A673 (cell line): ENCODE measurements at regions not wholly inside any gene's neighbourhood (a gene's known extent, or its start where the extent isn't known, plus 50 kb on each side); places are given as distances from the start of the nearest gene placed in this dataset.

ENCODE experiments used
- BruUV-seq: library from RNA; stranded (reverse); fragments of 400-500 nt; replicated peaks from 2 replicates; lab custom pipeline; 2021; lab: Mats Ljungman, UMichigan
- CTCF ChIA-PET: fragments of 300-600 bp; sonication (Branson Sonifier 250); formaldehyde crosslinking; loops from one replicate; lab custom pipeline; 2022; ENCODE audit warnings: antibody characterized with exemption; lab: Charles Lee
- POLR2A ChIA-PET: fragments of 300-600 bp; sonication (Branson Sonifier 250); formaldehyde crosslinking; loops from one replicate; lab custom pipeline; 2022; ENCODE audit warnings: antibody characterized with exemption; ENCODE audit not compliant: low non-redundant PET; lab: Charles Lee
- DNase-seq: peaks from one replicate; pipeline ENCODE4 v3.0.0-alpha.2; 2015; ENCODE audit warnings: low spot score
- H3K27ac ChIP-seq: fragments of 200-600 bp; sonication (generic); 2 replicates; pipeline ENCODE4 v1.5.1; 2016; ENCODE audit warnings: mixed run types, low read depth, mild to moderate bottlenecking, mixed read lengths, antibody characterized with exemption, low read length; ENCODE audit not compliant: poor library complexity, severe bottlenecking
- H3K27me3 ChIP-seq: fragments of 200-600 bp; sonication (generic); replicated peaks from 2 replicates; pipeline ENCODE4 v1.6.1; 2017; ENCODE audit warnings: mixed run types, low read depth, mild to moderate bottlenecking, mixed read lengths, antibody characterized with exemption, low read length; ENCODE audit not compliant: insufficient read depth, poor library complexity
- H3K36me3 ChIP-seq: fragments of 200-600 bp; sonication (generic); 2 replicates; pipeline ENCODE4 v1.6.1; 2016; ENCODE audit warnings: mixed run types, mild to moderate bottlenecking, mixed read lengths, antibody characterized with exemption, low read length; ENCODE audit not compliant: insufficient read depth, poor library complexity, severe bottlenecking
- H3K4me1 ChIP-seq: fragments of 200-600 bp; sonication (generic); 2 replicates; pipeline ENCODE4 v1.6.1; 2017; ENCODE audit warnings: mixed run types, mild to moderate bottlenecking, mixed read lengths, antibody characterized with exemption, low read length; ENCODE audit not compliant: insufficient read depth, poor library complexity, severe bottlenecking
- H3K4me3 ChIP-seq: fragments of 200-600 bp; sonication (generic); 2 replicates; pipeline ENCODE4 v1.5.1; 2016; ENCODE audit warnings: low read depth, mixed run types, mild to moderate bottlenecking, mixed read lengths, low read length; ENCODE audit not compliant: poor library complexity, severe bottlenecking
- H3K9me3 ChIP-seq: fragments of 200-600 bp; sonication (generic); 2 replicates; pipeline ENCODE4 v1.6.1; 2016; ENCODE audit warnings: mixed run types, low read depth, mild to moderate bottlenecking, mixed read lengths, antibody characterized with exemption, low read length; ENCODE audit not compliant: poor library complexity, severe bottlenecking
- EZH2 ChIP-seq: fragments of 200-600 bp; sonication (generic); IDR thresholded peaks from 2 replicates; pipeline ENCODE4 v1.6.1; 2017; ENCODE audit warnings: borderline replicate concordance, low read depth, mild to moderate bottlenecking, mixed read lengths, antibody characterized with exemption, low read length; ENCODE audit not compliant: poor library complexity, severe bottlenecking
- intact Hi-C: fragments of 100-400 bp; cut with micrococcal nuclease; formaldehyde crosslinking; loops from one replicate; pipeline ENCODE4 v1.10.0; 2022; ENCODE audit not compliant: unreplicated experiment
- TF ChIP-seq, protein P1 (sequence below): fragments of 300-800, 200-600 bp; sonication (generic); conservative IDR thresholded peaks from 2 replicates; pipeline ENCODE4 v1.5.1; 2017; ENCODE audit warnings: low read depth, mild to moderate bottlenecking, antibody characterized with exemption, low read length, moderate library complexity, mixed read lengths

- BruUV-seq = no TSS peak
- intact Hi-C loops = no loop called here
- CTCF ChIA-PET = no interaction called here
Measured at GRCh38 chr3:106092792-106093191, 224.0 kb upstream of the CBLB start.

GRCh38 chr3:106093616-106094015 lies 224.8 kb upstream of the CBLB start:
- intact Hi-C loops = no loop called here
- Histone ChIP-seq H3K36me3 (no peaks in the 10 kb centered on the region), H3K27me3 (no peaks in the 10 kb centered on the region), H3K4me1 (no peaks in the 10 kb centered on the region), H3K4me3 (no peak overlapping the region), H3K9me3 (no peaks in the 10 kb centered on the region), H3K27ac (no peak overlapping the region)
- BruUV-seq = no TSS peak
- CTCF ChIA-PET = no interaction called here
- TF ChIP-seq EZH2 = no peak
- TF ChIP-seq, protein P1, sequence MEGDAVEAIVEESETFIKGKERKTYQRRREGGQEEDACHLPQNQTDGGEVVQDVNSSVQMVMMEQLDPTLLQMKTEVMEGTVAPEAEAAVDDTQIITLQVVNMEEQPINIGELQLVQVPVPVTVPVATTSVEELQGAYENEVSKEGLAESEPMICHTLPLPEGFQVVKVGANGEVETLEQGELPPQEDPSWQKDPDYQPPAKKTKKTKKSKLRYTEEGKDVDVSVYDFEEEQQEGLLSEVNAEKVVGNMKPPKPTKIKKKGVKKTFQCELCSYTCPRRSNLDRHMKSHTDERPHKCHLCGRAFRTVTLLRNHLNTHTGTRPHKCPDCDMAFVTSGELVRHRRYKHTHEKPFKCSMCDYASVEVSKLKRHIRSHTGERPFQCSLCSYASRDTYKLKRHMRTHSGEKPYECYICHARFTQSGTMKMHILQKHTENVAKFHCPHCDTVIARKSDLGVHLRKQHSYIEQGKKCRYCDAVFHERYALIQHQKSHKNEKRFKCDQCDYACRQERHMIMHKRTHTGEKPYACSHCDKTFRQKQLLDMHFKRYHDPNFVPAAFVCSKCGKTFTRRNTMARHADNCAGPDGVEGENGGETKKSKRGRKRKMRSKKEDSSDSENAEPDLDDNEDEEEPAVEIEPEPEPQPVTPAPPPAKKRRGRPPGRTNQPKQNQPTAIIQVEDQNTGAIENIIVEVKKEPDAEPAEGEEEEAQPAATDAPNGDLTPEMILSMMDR = no peak
- no peak for DNase-seq
- POLR2A ChIA-PET = no interaction called here

More at GRCh38 chr3:106092792-106093191, 224.0 kb upstream of the CBLB start:
- no peak for DNase-seq
- Histone ChIP-seq H3K4me1 (no peaks in the 10 kb centered on the region), H3K36me3 (no peaks in the 10 kb centered on the region), H3K27me3 (no peaks in the 10 kb centered on the region), H3K4me3 (no peak overlapping the region), H3K27ac (no peak overlapping the region), H3K9me3 (no peaks in the 10 kb centered on the region)
- no peak for TF ChIP-seq EZH2
- TF ChIP-seq, protein P1 = no peak
- POLR2A ChIA-PET = no interaction called here

DNA sequence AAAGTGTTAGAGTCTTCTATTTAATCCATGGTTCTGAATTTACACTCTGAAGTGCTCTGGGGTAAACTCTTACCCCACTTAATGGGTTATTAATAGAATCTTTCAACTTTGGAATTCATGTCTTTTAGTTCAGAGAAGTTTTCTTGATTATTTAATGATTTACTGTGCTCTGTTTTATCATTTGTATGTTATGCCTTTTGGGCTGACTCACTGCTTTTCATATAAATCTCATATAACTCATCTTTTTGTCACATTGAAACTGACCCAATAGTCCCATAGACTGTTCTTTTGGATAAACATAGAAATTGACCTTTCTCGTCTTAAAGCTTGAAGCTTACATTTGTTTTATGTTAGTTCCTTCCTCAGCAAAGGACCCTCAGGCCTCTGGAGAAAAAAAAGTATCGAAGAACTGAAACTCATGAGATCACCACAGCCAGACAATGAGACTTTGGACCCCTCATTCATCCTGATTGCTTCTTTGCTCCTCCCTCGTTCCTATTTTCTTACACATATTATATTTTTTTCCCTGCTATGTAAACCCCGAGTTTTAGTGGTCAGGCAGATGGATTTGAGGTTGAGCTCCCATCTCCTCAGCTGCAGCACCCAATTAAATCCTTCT lies 229.1 kb upstream of the CBLB start:
- H3K9me3 ChIP-seq = no peaks in the 10 kb centered on the region
- H3K4me1 ChIP-seq = no peaks in the 10 kb centered on the region
- no peak overlapping the region for H3K4me3 ChIP-seq
- H3K27ac ChIP-seq = no peak overlapping the region
- CTCF ChIA-PET = no interaction called here
- no peak for TF ChIP-seq EZH2
- TF ChIP-seq, protein P1 = no peak
- no peak for DNase-seq
- no TSS peak for BruUV-seq
- POLR2A ChIA-PET = no interaction called here
- H3K27me3 ChIP-seq = no peaks in the 10 kb centered on the region
- intact Hi-C loops = no loop called here
- no peaks in the 10 kb centered on the region for H3K36me3 ChIP-seq
